H9 (cell line): ENCODE measurements at regions not wholly inside any gene's neighbourhood (a gene's known extent, or its start where the extent isn't known, plus 50 kb on each side); places are given as distances from the start of the nearest gene placed in this dataset.

Source experiments
- DNase-seq: peaks from one replicate; pipeline ENCODE4 v3.0.0-alpha.2; 2017
- H2AFZ ChIP-seq: one replicate; pipeline ENCODE4 v1.6.1; 2013; ENCODE audit warnings: mild to moderate bottlenecking, low read length, control low read depth, moderate library complexity
- H2AK5ac ChIP-seq: 2 replicates; pipeline ENCODE4 v1.6.1; 2013; ENCODE audit warnings: low read length, control low read depth, mixed read lengths; ENCODE audit not compliant: insufficient read length
- H2BK120ac ChIP-seq: one replicate; pipeline ENCODE4 v1.6.1; 2013; ENCODE audit warnings: low read depth, mild to moderate bottlenecking, low read length, control low read depth, inconsistent platforms; ENCODE audit not compliant: poor library complexity, severe bottlenecking
- H2BK12ac ChIP-seq: 2 replicates; pipeline ENCODE4 v1.6.1; 2013; ENCODE audit warnings: low read length, control low read depth, mixed read lengths, low read depth; ENCODE audit not compliant: insufficient read length
- H2BK15ac ChIP-seq: 2 replicates; pipeline ENCODE4 v1.6.1; 2013; ENCODE audit warnings: low read depth, low read length, control low read depth
- H2BK20ac ChIP-seq: one replicate; pipeline ENCODE4 v1.6.1; 2013; ENCODE audit warnings: low read depth, mild to moderate bottlenecking, low read length, control low read depth, inconsistent platforms; ENCODE audit not compliant: poor library complexity, severe bottlenecking
- H2BK5ac ChIP-seq: 2 replicates; pipeline ENCODE4 v1.6.1; 2013; ENCODE audit warnings: low read length, control low read depth, mixed read lengths; ENCODE audit not compliant: insufficient read length
- H3K14ac ChIP-seq: 2 replicates; pipeline ENCODE4 v1.6.1; 2013; ENCODE audit warnings: low read length, control low read depth; ENCODE audit not compliant: insufficient read depth
- H3K18ac ChIP-seq: 2 replicates; pipeline ENCODE4 v1.6.1; 2013; ENCODE audit warnings: low read depth, mild to moderate bottlenecking, mixed read lengths, low read length, control low read depth; ENCODE audit not compliant: insufficient read length
- H3K23ac ChIP-seq: 2 replicates; pipeline ENCODE4 v1.6.1; 2013; ENCODE audit warnings: low read length, control low read depth, mixed read lengths, low read depth; ENCODE audit not compliant: insufficient read length
- H3K23me2 ChIP-seq: 2 replicates; pipeline ENCODE4 v1.6.1; 2013; ENCODE audit warnings: low read depth, mild to moderate bottlenecking, mixed read lengths, low read length, control low read depth; ENCODE audit not compliant: insufficient read length, poor library complexity, severe bottlenecking
- H3K27ac ChIP-seq: 2 replicates; pipeline ENCODE4 v1.5.1; 2013; ENCODE audit warnings: low read length, control low read depth, mixed read lengths, low read depth; ENCODE audit not compliant: insufficient read length
- H3K27me3 ChIP-seq: 2 replicates; pipeline ENCODE4 v1.6.1; 2013; ENCODE audit warnings: low read length, control low read depth, inconsistent platforms; ENCODE audit not compliant: insufficient read depth
- H3K4ac ChIP-seq: 2 replicates; pipeline ENCODE4 v1.6.1; 2013; ENCODE audit warnings: low read depth, mild to moderate bottlenecking, control low read depth, inconsistent platforms, low read length, moderate library complexity
- H3K4me1 ChIP-seq: 2 replicates; pipeline ENCODE4 v1.6.1; 2013; ENCODE audit warnings: low read length, control low read depth, inconsistent platforms; ENCODE audit not compliant: insufficient read depth
- H3K4me2 ChIP-seq: 2 replicates; pipeline ENCODE4 v1.6.1; 2013; ENCODE audit warnings: low read length, control low read depth, mixed read lengths; ENCODE audit not compliant: insufficient read length, insufficient read depth
- H3K56ac ChIP-seq: 2 replicates; pipeline ENCODE4 v1.6.1; 2013; ENCODE audit warnings: low read depth, mild to moderate bottlenecking, mixed read lengths, low read length, control low read depth; ENCODE audit not compliant: insufficient read length
- H3K79me1 ChIP-seq: 2 replicates; pipeline ENCODE4 v1.6.1; 2013; ENCODE audit warnings: low read depth, mild to moderate bottlenecking, moderate library complexity, low read length, control low read depth, inconsistent platforms; ENCODE audit not compliant: insufficient read depth, poor library complexity, severe bottlenecking
- H3K79me2 ChIP-seq: 2 replicates; pipeline ENCODE4 v1.6.1; 2013; ENCODE audit warnings: low read length, control low read depth, inconsistent platforms; ENCODE audit not compliant: insufficient read depth
- H3K9ac ChIP-seq: 2 replicates; pipeline ENCODE4 v1.6.1; 2013; ENCODE audit warnings: low read length, control low read depth, mixed read lengths; ENCODE audit not compliant: insufficient read length; ENCODE audit errors: extremely low read depth
- H3K9me3 ChIP-seq: one replicate; pipeline ENCODE4 v1.6.1; 2013; ENCODE audit warnings: low read depth, low read length, inconsistent platforms; ENCODE audit not compliant: control insufficient read depth
- H3T11ph ChIP-seq: one replicate; pipeline ENCODE4 v1.6.1; 2013; ENCODE audit warnings: mild to moderate bottlenecking, low read length, control low read depth, inconsistent platforms
- H4K20me1 ChIP-seq: one replicate; pipeline ENCODE4 v1.6.1; 2013; ENCODE audit not compliant: control insufficient read depth, insufficient read length, insufficient read depth
- H4K5ac ChIP-seq: 2 replicates; pipeline ENCODE4 v1.6.1; 2013; ENCODE audit warnings: low read depth, mild to moderate bottlenecking, mixed read lengths, low read length, control low read depth; ENCODE audit not compliant: insufficient read length
- H4K8ac ChIP-seq: replicated peaks from 2 replicates; pipeline ENCODE4 v1.6.1; 2013; ENCODE audit warnings: low read length, control low read depth, mixed read lengths, low read depth; ENCODE audit not compliant: insufficient read length
- H4K91ac ChIP-seq: 2 replicates; pipeline ENCODE4 v1.6.1; 2013; ENCODE audit warnings: low read depth, mild to moderate bottlenecking, moderate library complexity, mixed read lengths, low read length, control low read depth; ENCODE audit not compliant: insufficient read length
- H3K27ac Mint-ChIP-seq, 3 experiments: 2 replicates in 2 of 3; 3 replicates in 1 of 3; pipeline ENCODE4 v1.8.0; 2020 to 2021; ENCODE audit warnings: mixed read lengths in 3 of 3, mild to moderate bottlenecking in 1 of 3, moderate library complexity in 1 of 3
- H3K27me3 Mint-ChIP-seq: 2 replicates; pipeline ENCODE4 v1.8.0; 2021; ENCODE audit warnings: low read depth, mild to moderate bottlenecking, moderate library complexity, mixed read lengths
- H3K36me3 Mint-ChIP-seq, 3 experiments: 2 replicates in 2 of 3; 3 replicates in 1 of 3; pipeline ENCODE4 v1.8.0; 2020 to 2021; ENCODE audit warnings: low read depth in 3 of 3, mixed read lengths in 3 of 3; ENCODE audit not compliant: insufficient read depth in 1 of 3
- H3K4me1 Mint-ChIP-seq, 2 experiments: 2 replicates each; pipeline ENCODE4 v1.8.0; 2020; ENCODE audit warnings: mixed read lengths in 2 of 2
- H3K4me3 Mint-ChIP-seq, 2 experiments: 2 replicates in 1 of 2; 3 replicates in 1 of 2; pipeline ENCODE4 v1.8.0; 2020 to 2021; ENCODE audit warnings: mild to moderate bottlenecking in 2 of 2, mixed read lengths in 2 of 2, moderate library complexity in 1 of 2
- H3K9me3 Mint-ChIP-seq, 2 experiments: 2 replicates in 1 of 2; 3 replicates in 1 of 2; pipeline ENCODE4 v1.8.0; 2020; ENCODE audit warnings: mild to moderate bottlenecking in 2 of 2, mixed read lengths in 2 of 2, moderate library complexity in 1 of 2
- CTCF ChIP-seq: fragments of 200-600 bp; sonication (generic); conservative IDR thresholded peaks from 3 replicates; pipeline ENCODE4 v1.8.0; 2021; ENCODE audit warnings: antibody characterized with exemption, mild to moderate bottlenecking
- WGBS: extraction: QIAGEN DNeasy Blood & Tissue Kit; methylation state at CpG from one replicate; pipeline ENCODE4 v1.1.7; 2013; ENCODE audit warnings: missing lambda C conversion rate, low lambda C conversion rate, mixed read lengths; ENCODE audit not compliant: insufficient read length; ENCODE audit errors: extremely low coverage; 5-methylcytosine and 5-hydroxymethylcytosine counted together

GRCh38 chr3:107249132-107249531 lies 128.1 kb upstream of the CCDC54 start:
- H3K56ac ChIP-seq = no peak overlapping the region
- H3K9me3 ChIP-seq = no peaks in the 10 kb centered on the region
- H3K18ac ChIP-seq = no peak overlapping the region
- no peak overlapping the region for H2BK15ac ChIP-seq
- no peak overlapping the region for H3T11ph ChIP-seq
- no peaks in the 10 kb centered on the region for H4K20me1 ChIP-seq
- H3K23me2 ChIP-seq = no peaks in the 10 kb centered on the region
- peaks cover 0 to 3% (median 0%) of the 10 kb centered on the region in 3 experiments; a peak in 1 of 7 replicates for H3K36me3 Mint-ChIP-seq
- H3K4me3 Mint-ChIP-seq = no peak overlapping the region
- H3K14ac ChIP-seq = no peak overlapping the region
- H4K8ac ChIP-seq = no peak overlapping the region
- no peak for TF ChIP-seq CTCF
- H3K27ac Mint-ChIP-seq = no peak overlapping the region; a peak in 1 of 7 replicates
- no peak overlapping the region for H3K27ac ChIP-seq
- no peak overlapping the region for H4K91ac ChIP-seq
- H2BK120ac ChIP-seq = no peak overlapping the region
- no peaks in the 10 kb centered on the region for H3K4me1 ChIP-seq
- H2BK20ac ChIP-seq = no peak overlapping the region
- H3K79me2 ChIP-seq = no peaks in the 10 kb centered on the region
- H2AK5ac ChIP-seq = no peak overlapping the region
- H3K4me2 ChIP-seq = no peak overlapping the region
- H3K27me3 Mint-ChIP-seq = no peaks in the 10 kb centered on the region
- H2BK12ac ChIP-seq = no peak overlapping the region
- H3K4ac ChIP-seq = no peak overlapping the region
- DNase-seq = no peak
- H2BK5ac ChIP-seq = no peak overlapping the region
- H4K5ac ChIP-seq = no peak overlapping the region
- no CpG with 5 or more reads among the region's 2 CpGs for WGBS
- no peak overlapping the region for H3K9ac ChIP-seq
- no peak overlapping the region for H2AFZ ChIP-seq
- no peaks in the 10 kb centered on the region for H3K9me3 Mint-ChIP-seq
- H3K23ac ChIP-seq = no peak overlapping the region
- H3K27me3 ChIP-seq = no peaks in the 10 kb centered on the region
- no peaks in the 10 kb centered on the region for H3K4me1 Mint-ChIP-seq
- H3K79me1 ChIP-seq = no peaks in the 10 kb centered on the region
